Tibial nerve (tissue), 4 donors: ENCODE measurements at regions not wholly inside any gene's neighbourhood (a gene's known extent, or its start where the extent isn't known, plus 50 kb on each side); places are given as distances from the start of the nearest gene placed in this dataset.
"Not testable (repeated sequence)": the region's sequence is repeated elsewhere in the genome, so short reads cannot be mapped to it uniquely, and the experiment has no call there.

ENCODE experiments used
- DNase-seq, 2 donors: peaks; one replicate each; pipeline ENCODE4 v3.0.0-alpha.2; 2019; ENCODE audit warnings: low spot score in 2 of 2
- H3K27ac ChIP-seq, 4 donors: fragments of 200-600 bp; sonication (generic) in 3 of 4; one replicate each; pipeline ENCODE4 v1.5.1; 2017 to 2019; ENCODE audit warnings: mild to moderate bottlenecking in 1 of 4
- H3K27me3 ChIP-seq, 2 donors: fragments of 200-600 bp; sonication (generic) in 1 of 2; one replicate each; pipeline versions ENCODE4 v1.5.1 to v1.6.0; 2017 to 2019
- H3K36me3 ChIP-seq, 3 donors: fragments of 200-600 bp; sonication (generic); one replicate each; pipeline ENCODE4 v1.5.1; 2018 to 2019
- H3K4me1 ChIP-seq, 4 donors: fragments of 200-600 bp; sonication (generic) in 3 of 4; one replicate each; pipeline ENCODE4 v1.5.1; 2017 to 2019
- H3K4me3 ChIP-seq, 4 donors: fragments of 200-600 bp; sonication (generic) in 3 of 4; one replicate each; pipeline ENCODE4 v1.5.1; 2017 to 2019; ENCODE audit warnings: mild to moderate bottlenecking in 1 of 4, moderate library complexity in 1 of 4
- H3K9me3 ChIP-seq, 4 donors: fragments of 200-600 bp; sonication (generic) in 3 of 4; one replicate each; pipeline ENCODE4 v1.5.1; 2017 to 2019
- EP300 ChIP-seq, 2 donors: sonication (generic); formaldehyde crosslinking; IDR thresholded peaks; one replicate each; pipeline ENCODE4 v1.6.1; 2017; ENCODE audit warnings: antibody characterized with exemption in 2 of 2, mild to moderate bottlenecking in 1 of 2
- POLR2A ChIP-seq, 2 donors: fragments of 450-650 bp; IDR thresholded peaks; one replicate each; pipeline ENCODE4 v1.6.1; 2017; ENCODE audit warnings: antibody characterized with exemption in 2 of 2, mild to moderate bottlenecking in 2 of 2, moderate library complexity in 2 of 2
- WGBS, 2 donors: methylation state at CpG; one replicate each; pipeline ENCODE4 v1.1.5; 2018; 5-methylcytosine and 5-hydroxymethylcytosine counted together
- TF ChIP-seq, protein P1 (sequence below), 5 experiments: fragments of 200-600 bp in 3 of 5; fragments of 450-650 bp in 2 of 5; sonication (generic) in 3 of 5; IDR thresholded peaks; one replicate each; pipeline ENCODE4 v1.5.1; 2016 to 2019; ENCODE audit warnings: antibody characterized with exemption in 5 of 5, mild to moderate bottlenecking in 3 of 5, moderate library complexity in 2 of 5

DNA sequence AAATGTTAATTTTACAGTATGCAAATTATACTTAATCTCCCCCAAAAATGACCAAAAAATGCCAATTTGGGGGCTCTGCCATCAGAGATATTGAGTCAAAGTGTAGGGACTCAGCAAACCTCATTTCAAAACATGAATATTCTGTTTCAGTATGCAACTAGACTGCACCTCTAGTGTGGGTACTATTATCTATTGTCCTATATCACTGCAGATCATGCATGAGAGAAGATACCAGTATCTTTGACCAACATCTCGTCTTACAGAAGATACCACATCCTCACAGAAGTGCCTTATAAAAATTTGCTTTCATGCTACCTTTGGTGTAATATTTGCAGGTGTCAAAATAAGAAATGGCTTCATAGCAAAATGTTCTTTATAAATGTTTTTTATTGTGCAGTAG is 623.8 kb downstream of the TENT5A start:
- no peaks in the 10 kb centered on the region for H3K9me3 ChIP-seq
- no peaks in the 10 kb centered on the region for H3K27me3 ChIP-seq
- no peak overlapping the region for H3K27ac ChIP-seq
- H3K4me3 ChIP-seq: no peak overlapping the region
- DNase-seq: no peak
- no peaks in the 10 kb centered on the region for H3K4me1 ChIP-seq
- no peaks in the 10 kb centered on the region for H3K36me3 ChIP-seq
- TF ChIP-seq, protein P1, sequence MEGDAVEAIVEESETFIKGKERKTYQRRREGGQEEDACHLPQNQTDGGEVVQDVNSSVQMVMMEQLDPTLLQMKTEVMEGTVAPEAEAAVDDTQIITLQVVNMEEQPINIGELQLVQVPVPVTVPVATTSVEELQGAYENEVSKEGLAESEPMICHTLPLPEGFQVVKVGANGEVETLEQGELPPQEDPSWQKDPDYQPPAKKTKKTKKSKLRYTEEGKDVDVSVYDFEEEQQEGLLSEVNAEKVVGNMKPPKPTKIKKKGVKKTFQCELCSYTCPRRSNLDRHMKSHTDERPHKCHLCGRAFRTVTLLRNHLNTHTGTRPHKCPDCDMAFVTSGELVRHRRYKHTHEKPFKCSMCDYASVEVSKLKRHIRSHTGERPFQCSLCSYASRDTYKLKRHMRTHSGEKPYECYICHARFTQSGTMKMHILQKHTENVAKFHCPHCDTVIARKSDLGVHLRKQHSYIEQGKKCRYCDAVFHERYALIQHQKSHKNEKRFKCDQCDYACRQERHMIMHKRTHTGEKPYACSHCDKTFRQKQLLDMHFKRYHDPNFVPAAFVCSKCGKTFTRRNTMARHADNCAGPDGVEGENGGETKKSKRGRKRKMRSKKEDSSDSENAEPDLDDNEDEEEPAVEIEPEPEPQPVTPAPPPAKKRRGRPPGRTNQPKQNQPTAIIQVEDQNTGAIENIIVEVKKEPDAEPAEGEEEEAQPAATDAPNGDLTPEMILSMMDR (IDR thresholded peaks at IDR 0.05): no peak
- TF ChIP-seq POLR2A (IDR thresholded peaks at IDR 0.05) (no peak), EP300 (IDR thresholded peaks at IDR 0.05) (no peak)
- 85 to 95% methylated on average over 1 of the region's 1 CpG for WGBS, 2 donors

DNA sequence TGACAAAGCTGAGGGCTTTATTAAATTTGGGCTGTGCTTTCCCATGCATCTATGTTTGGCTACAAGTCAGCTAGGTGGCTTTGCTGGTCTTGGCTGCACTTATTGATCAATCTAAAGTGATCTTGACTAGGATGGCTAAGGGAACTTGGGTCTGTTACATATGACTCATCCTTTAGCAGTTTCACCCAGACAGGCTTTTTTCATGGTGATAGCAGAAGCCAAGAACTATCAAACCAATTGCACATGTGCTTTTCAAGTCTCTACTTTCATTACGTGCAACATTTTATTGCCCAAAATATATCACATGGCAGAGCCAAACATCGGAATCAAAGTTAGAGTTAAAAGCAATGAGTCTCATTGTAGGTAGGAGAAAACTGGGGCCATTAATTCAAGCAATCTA is 626.3 kb downstream of the TENT5A start:
- Histone ChIP-seq H3K4me3 (no peak overlapping the region), H3K27me3 (no peaks in the 10 kb centered on the region), H3K9me3 (peaks cover 0 to 3% (median 0%) of the 10 kb centered on the region in 4 donors), H3K4me1 (no peaks in the 10 kb centered on the region), H3K36me3 (no peaks in the 10 kb centered on the region), H3K27ac (no peak overlapping the region)
- no peak for DNase-seq
- 62 to 74% methylated on average over 2 of the region's 2 CpGs for WGBS, 2 donors
- TF ChIP-seq POLR2A (IDR thresholded peaks at IDR 0.05) (no peak), EP300 (IDR thresholded peaks at IDR 0.05) (no peak)
- TF ChIP-seq, protein P1 (IDR thresholded peaks at IDR 0.05): no peak

DNA sequence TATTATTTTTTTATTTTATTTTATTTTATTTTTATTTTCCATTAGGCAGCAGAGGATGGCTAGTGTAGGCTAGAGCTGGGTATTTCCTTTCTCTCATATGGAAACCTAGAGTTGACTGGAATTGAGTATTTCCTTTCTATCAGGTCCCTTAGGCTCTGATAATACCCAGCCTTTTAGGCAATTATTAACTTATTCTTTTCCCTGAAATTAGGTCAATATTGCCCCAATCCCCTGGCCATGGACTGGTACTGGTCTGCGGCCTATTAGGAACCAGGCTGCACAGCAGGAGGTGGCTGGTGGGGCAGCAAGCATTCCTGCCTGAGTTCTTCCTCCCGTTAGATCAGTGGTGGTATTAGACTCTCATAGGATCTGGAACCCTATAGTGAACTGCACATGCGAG is 632.2 kb downstream of the TENT5A start:
- H3K36me3 ChIP-seq: no peaks in the 10 kb centered on the region
- H3K9me3 ChIP-seq: peaks cover 0 to 7% (median 0%) of the 10 kb centered on the region in 4 donors
- H3K4me1 ChIP-seq: no peaks in the 10 kb centered on the region
- no peak for DNase-seq
- 94 to 95% methylated on average over 3 of the region's 3 CpGs for WGBS, 2 donors
- H3K4me3 ChIP-seq: no peak overlapping the region
- H3K27ac ChIP-seq: no peak overlapping the region
- TF ChIP-seq EP300 (IDR thresholded peaks at IDR 0.05) (no peak), POLR2A (IDR thresholded peaks at IDR 0.05) (no peak)
- TF ChIP-seq, protein P1 (IDR thresholded peaks at IDR 0.05): no peak
- H3K27me3 ChIP-seq: no peaks in the 10 kb centered on the region

DNA sequence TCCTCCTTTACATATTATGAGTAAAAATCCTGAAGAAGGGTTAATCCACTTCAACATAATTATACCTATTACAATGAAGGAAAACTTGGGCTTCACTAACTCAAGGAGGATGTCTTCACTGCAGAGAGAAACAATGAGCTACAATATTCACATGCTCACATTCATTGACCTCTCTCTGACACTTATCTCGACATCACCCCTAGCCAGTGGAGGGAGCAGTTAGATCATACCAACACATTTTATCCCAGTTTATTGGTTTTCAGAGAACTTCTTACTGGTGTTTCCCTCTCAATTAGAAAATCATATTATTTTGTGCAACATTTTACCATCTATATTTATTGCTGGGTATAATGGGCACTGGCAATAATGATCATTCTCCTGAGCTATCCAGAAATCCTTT is 646.5 kb downstream of the TENT5A start:
- Histone ChIP-seq H3K27ac (no peak overlapping the region), H3K9me3 (peaks cover 0 to 2% (median under 1%) of the 10 kb centered on the region in 4 donors), H3K27me3 (no peaks in the 10 kb centered on the region), H3K4me3 (no peak overlapping the region), H3K36me3 (no peaks in the 10 kb centered on the region), H3K4me1 (no peaks in the 10 kb centered on the region)
- DNase-seq: no peak
- 32 to 51% methylated on average over 1 of the region's 1 CpG for WGBS, 2 donors
- TF ChIP-seq, protein P1 (IDR thresholded peaks at IDR 0.05): peak in 2 of 5 experiments; percentile 12 to 22
- no peak for TF ChIP-seq EP300 (IDR thresholded peaks at IDR 0.05)

DNA sequence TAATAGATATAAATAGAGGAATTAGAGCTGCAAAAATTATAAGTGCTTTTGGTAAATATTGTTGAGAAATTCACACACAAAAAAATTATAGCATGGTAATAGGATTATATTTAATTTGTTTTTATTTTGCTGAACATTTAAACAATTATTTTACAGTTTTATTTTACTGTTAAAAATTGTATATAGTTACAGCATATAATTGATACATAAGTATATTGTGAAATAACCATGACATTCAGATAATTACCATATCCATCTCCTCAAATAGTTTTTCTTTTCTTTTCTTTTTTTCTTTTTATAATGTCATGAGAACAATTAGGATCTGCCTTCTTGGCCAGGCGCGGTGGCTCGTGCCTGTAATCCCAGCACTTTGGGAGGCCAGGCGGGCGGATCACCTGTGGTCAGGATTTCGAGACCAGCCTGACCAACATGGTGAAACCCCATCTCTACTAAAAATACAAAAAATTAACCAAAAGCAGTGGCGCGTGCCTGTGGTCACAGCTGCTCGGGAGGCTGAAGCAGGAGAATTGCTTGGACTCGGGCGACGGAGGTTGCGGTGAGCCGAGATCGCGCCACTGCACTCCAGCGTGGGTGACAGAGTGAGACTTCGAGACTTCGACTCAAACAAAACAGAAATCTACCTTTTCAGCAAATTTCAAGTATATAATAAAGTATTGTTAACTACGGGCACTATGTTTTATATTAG is 654.2 kb downstream of the TENT5A start:
- Histone ChIP-seq H3K27me3 (no peaks in the 10 kb centered on the region), H3K4me1 (no peaks in the 10 kb centered on the region), H3K4me3 (no peak overlapping the region), H3K36me3 (no peaks in the 10 kb centered on the region), H3K9me3 (peaks cover 0 to 15% (median 2%) of the 10 kb centered on the region in 4 donors), H3K27ac (no peak overlapping the region)
- TF ChIP-seq EP300 (IDR thresholded peaks at IDR 0.05): no peak
- no peak for TF ChIP-seq POLR2A (IDR thresholded peaks at IDR 0.05)
- TF ChIP-seq, protein P1 (IDR thresholded peaks at IDR 0.05): no peak
- DNase-seq: no peak
- WGBS, 2 donors: 90 to 95% methylated on average over 20 of the region's 20 CpGs

DNA sequence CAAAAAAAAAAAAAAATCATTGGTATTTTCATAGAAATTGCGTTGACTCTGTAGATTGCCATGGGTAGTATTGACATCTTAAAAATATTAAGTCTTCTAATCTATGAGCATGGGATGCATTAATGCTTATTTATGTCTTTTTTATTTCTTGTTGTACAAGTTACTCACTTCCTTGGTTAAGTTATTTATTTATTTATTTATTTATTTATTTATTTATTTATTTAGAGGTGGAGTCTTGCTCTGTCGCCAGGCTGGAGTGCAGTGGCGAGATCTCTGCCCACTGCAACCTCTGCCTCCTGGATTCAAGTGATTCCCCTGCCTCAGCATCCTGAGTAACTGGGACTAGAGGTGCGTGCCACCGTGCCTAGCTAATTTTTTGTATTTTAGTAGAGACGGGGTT is 656.0 kb downstream of the TENT5A start:
- H3K36me3 ChIP-seq, H3K27me3 ChIP-seq, DNase-seq, H3K4me3 ChIP-seq, H3K4me1 ChIP-seq, H3K27ac ChIP-seq: not testable (repeated sequence)
- H3K9me3 ChIP-seq: peaks cover 0 to 15% (median 2%) of the 10 kb centered on the region in 4 donors
- 79 to 81% methylated on average over 6 of the region's 6 CpGs for WGBS, 2 donors
